ENCODE measurements at regions not wholly inside any gene's neighbourhood (a gene's known extent, or its start where the extent isn't known, plus 50 kb on each side); places are given as distances from the start of the nearest gene placed in this dataset.

DNA sequence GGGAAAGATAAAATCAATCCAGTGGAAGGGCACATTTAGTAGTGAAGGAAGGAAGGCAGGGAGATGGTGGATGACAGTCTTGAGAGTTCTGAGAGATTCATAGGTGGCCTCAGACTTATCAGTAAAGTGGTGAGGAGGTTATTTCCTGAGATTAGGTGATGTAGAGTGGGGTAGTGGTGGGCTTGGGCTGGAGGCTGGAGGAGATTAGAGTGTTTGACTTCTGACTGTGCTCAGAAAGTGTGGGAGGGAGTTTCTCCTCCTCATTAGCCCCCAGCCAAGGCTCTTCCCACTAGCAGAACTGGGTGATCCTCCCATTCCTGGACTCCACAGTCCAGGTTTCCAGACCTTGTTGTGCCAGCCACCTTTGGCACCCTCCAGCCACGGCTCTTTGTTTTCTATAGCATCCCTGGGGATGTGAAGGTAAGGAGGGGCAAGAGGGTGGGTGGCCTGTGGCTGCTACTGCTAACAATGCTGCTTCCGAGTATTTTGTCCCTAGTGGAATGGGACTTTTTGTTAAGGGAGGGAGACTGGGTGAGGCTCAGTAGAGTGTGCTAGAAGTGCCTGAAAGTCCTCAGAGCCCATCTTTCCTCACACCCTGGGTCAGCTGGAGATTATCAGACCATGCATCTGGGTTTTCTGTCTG, 94.4 kb downstream of the ADRB2 start:
- Histone ChIP-seq H2AFZ (replicated peaks; ENCODE audit: low read length, poor library complexity) (peak overlapping the region; percentile 4), H3K9me1 (ENCODE audit: insufficient read depth, low read length) (no peaks in the 10 kb centered on the region), H4K20me1 (ENCODE audit: insufficient read depth, low read length) (no peaks in the 10 kb centered on the region), H2BK5ac (ENCODE audit: low read depth, low read length, poor library complexity, severe bottlenecking) (no peak overlapping the region), H3K14ac (replicated peaks; ENCODE audit: low read depth, low read length) (no peak overlapping the region), H3K23ac (ENCODE audit: low read depth, low read length) (no peak overlapping the region), H3K36me3 (ENCODE audit: control insufficient read depth, insufficient read depth, low read length) (no peaks in the 10 kb centered on the region), H3K4me2 (ENCODE audit: low read depth, low read length) (no peak overlapping the region), H3K79me1 (ENCODE audit: low read depth in 1 of 2, low read length in 2 of 2) (no peaks in the 10 kb centered on the region), H3K27me3 (ENCODE audit: control insufficient read depth, insufficient read depth, low read length) (no peaks in the 10 kb centered on the region), H2BK15ac (ENCODE audit: low read depth, low read length) (no peak overlapping the region; the same call in 2 of the 3 replicates), H2BK120ac (ENCODE audit: low read depth, low read length) (no peak overlapping the region), H3K18ac (ENCODE audit: low read depth, low read length) (no peak overlapping the region), H3K4me1 (ENCODE audit: control insufficient read depth, insufficient read depth, low read length) (peaks cover 3% of the 10 kb centered on the region), H3K27ac (ENCODE audit: insufficient read depth, low read length) (no peak overlapping the region), H3K9ac (ENCODE audit: low read depth, low read length) (no peak overlapping the region), H2AK9ac (replicated peaks; ENCODE audit: low read depth, low read length, poor library complexity) (no peak overlapping the region), H2AK5ac (ENCODE audit: low read depth, low read length) (0 out of 2 replicates have a peak overlapping the region, but pooled peaks have one; percentile 46), H4K8ac (ENCODE audit: low read depth in 2 of 2, low read length in 2 of 2) (no peak overlapping the region), H2BK20ac (ENCODE audit: low read depth, low read length) (no peak overlapping the region), H3K4ac (ENCODE audit: low read depth, low read length) (no peak overlapping the region), H4K5ac (ENCODE audit: low read depth, low read length) (no peak overlapping the region), H3K9me3 (ENCODE audit: control insufficient read depth, insufficient read depth, low read length) (no peaks in the 10 kb centered on the region), H3K4me3 (ENCODE audit: insufficient read depth, low read depth, low read length) (no peak overlapping the region), H3K56ac (ENCODE audit: extremely low read depth, insufficient read depth, low read length) (no peak overlapping the region), H4K91ac (ENCODE audit: insufficient read depth, low read depth, low read length) (no peak overlapping the region)
- no peak for ATAC-seq (ENCODE audit: low read depth)
- in situ Hi-C loops (cut with MboI; ENCODE audit: low sequenced_read_pairs), result no loop called here
- intact Hi-C loops (cut with micrococcal nuclease), result no loop called here
- BruUV-seq (replicated peaks), result no TSS peak
- ChIA-PET POLR2A (ENCODE audit: unreplicated experiment) (no interaction called here), CTCF (no interaction called here)
- TF ChIP-seq, protein P1, sequence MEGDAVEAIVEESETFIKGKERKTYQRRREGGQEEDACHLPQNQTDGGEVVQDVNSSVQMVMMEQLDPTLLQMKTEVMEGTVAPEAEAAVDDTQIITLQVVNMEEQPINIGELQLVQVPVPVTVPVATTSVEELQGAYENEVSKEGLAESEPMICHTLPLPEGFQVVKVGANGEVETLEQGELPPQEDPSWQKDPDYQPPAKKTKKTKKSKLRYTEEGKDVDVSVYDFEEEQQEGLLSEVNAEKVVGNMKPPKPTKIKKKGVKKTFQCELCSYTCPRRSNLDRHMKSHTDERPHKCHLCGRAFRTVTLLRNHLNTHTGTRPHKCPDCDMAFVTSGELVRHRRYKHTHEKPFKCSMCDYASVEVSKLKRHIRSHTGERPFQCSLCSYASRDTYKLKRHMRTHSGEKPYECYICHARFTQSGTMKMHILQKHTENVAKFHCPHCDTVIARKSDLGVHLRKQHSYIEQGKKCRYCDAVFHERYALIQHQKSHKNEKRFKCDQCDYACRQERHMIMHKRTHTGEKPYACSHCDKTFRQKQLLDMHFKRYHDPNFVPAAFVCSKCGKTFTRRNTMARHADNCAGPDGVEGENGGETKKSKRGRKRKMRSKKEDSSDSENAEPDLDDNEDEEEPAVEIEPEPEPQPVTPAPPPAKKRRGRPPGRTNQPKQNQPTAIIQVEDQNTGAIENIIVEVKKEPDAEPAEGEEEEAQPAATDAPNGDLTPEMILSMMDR (conservative IDR thresholded peaks at IDR 0.05; ENCODE audit: low read depth, low read length), result no peak
- TF ChIP-seq RFX5 (IDR thresholded peaks at IDR 0.05; ENCODE audit: low read depth, low read length) (no peak), NFE2L2 (IDR thresholded peaks at IDR 0.05; ENCODE audit: low read depth, low read length) (no peak), POLR2A (IDR thresholded peaks at IDR 0.05; ENCODE audit: low read depth, low read length) (no peak), RAD21 (IDR thresholded peaks at IDR 0.05; ENCODE audit: low read length) (no peak), CEBPB (IDR thresholded peaks at IDR 0.05; ENCODE audit: low read depth, low read length) (no peak), SMC3 (IDR thresholded peaks at IDR 0.05; ENCODE audit: low read depth, low read length) (no peak), RCOR1 (IDR thresholded peaks at IDR 0.05; ENCODE audit: insufficient replicate concordance, low read length) (no peak), CHD1 (IDR thresholded peaks at IDR 0.05; ENCODE audit: low read depth, low read length) (no peak), BHLHE40 (IDR thresholded peaks at IDR 0.05; ENCODE audit: low read depth, low read length) (no peak), MXI1 (IDR thresholded peaks at IDR 0.05; ENCODE audit: borderline replicate concordance, low read depth, low read length) (no peak), MAFK (IDR thresholded peaks at IDR 0.05; ENCODE audit: low read depth, low read length) (no peak), FOS (IDR thresholded peaks at IDR 0.05; ENCODE audit: low read depth, low read length) (no peak), MAZ (IDR thresholded peaks at IDR 0.05; ENCODE audit: borderline replicate concordance, low read depth, low read length) (no peak)
- TF ChIP-seq, protein P2, sequence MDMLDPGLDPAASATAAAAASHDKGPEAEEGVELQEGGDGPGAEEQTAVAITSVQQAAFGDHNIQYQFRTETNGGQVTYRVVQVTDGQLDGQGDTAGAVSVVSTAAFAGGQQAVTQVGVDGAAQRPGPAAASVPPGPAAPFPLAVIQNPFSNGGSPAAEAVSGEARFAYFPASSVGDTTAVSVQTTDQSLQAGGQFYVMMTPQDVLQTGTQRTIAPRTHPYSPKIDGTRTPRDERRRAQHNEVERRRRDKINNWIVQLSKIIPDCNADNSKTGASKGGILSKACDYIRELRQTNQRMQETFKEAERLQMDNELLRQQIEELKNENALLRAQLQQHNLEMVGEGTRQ (IDR thresholded peaks at IDR 0.05; ENCODE audit: low read depth, low read length), result no peak
- TF ChIP-seq, protein P3, sequence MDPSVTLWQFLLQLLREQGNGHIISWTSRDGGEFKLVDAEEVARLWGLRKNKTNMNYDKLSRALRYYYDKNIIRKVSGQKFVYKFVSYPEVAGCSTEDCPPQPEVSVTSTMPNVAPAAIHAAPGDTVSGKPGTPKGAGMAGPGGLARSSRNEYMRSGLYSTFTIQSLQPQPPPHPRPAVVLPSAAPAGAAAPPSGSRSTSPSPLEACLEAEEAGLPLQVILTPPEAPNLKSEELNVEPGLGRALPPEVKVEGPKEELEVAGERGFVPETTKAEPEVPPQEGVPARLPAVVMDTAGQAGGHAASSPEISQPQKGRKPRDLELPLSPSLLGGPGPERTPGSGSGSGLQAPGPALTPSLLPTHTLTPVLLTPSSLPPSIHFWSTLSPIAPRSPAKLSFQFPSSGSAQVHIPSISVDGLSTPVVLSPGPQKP (IDR thresholded peaks at IDR 0.05; ENCODE audit: borderline replicate concordance, low read depth, low read length), result no peak
- dilution Hi-C loops (cut with HindIII; ENCODE audit: low sequenced_read_pairs, unreplicated experiment), result no loop called here
- no peak for DNase-seq
- WGBS, 2 experiments (ENCODE audit: extremely low coverage in 2 of 2, insufficient read length in 1 of 2), result no CpG with 5 or more reads among the region's 2 CpGs

Measured in IMR-90 (cell line).